GM23338 (cell line): ENCODE measurements at regions not wholly inside any gene's neighbourhood (a gene's known extent, or its start where the extent isn't known, plus 50 kb on each side); places are given as distances from the start of the nearest gene placed in this dataset.

Experiments used
- ATAC-seq: fragments of 200-7000 bp; cut with Tn5 transposase; 3 replicates; pipeline ENCODE4 v1.9.1; 2020
- DNase-seq: peaks from one replicate; pipeline ENCODE4 v3.0.0-alpha.2; 2015; ENCODE audit warnings: low spot score
- H2AFZ ChIP-seq: fragments of 200-600 bp; sonication (generic); 2 replicates; pipeline ENCODE4 v1.8.0; 2016; ENCODE audit warnings: antibody characterized with exemption, mild to moderate bottlenecking, moderate library complexity
- H3F3A ChIP-seq: fragments of 200-600 bp; sonication (generic); replicated peaks from 2 replicates; pipeline ENCODE4 v1.8.0; 2017; ENCODE audit warnings: antibody characterized with exemption, mixed run types, low read depth
- H3K27ac ChIP-seq: fragments of 200-600 bp; sonication (generic); 2 replicates; pipeline ENCODE4 v1.6.1; 2016; ENCODE audit warnings: low read depth
- H3K27me3 ChIP-seq: fragments of 200-600 bp; sonication (generic); 2 replicates; pipeline ENCODE4 v1.8.0; 2016; ENCODE audit warnings: mild to moderate bottlenecking, mixed run types, moderate library complexity; ENCODE audit not compliant: insufficient read depth
- H3K36me3 ChIP-seq: fragments of 200-600 bp; sonication (generic); 2 replicates; pipeline ENCODE4 v1.8.0; 2016; ENCODE audit warnings: mild to moderate bottlenecking; ENCODE audit not compliant: insufficient read depth
- H3K4me1 ChIP-seq: fragments of 200-600 bp; sonication (generic); 2 replicates; pipeline ENCODE4 v1.8.0; 2016; ENCODE audit warnings: mild to moderate bottlenecking, moderate library complexity; ENCODE audit not compliant: insufficient read depth
- H3K4me2 ChIP-seq: fragments of 200-600 bp; sonication (generic); 2 replicates; pipeline ENCODE4 v1.7.1; 2017; ENCODE audit warnings: mixed run types
- H3K4me3 ChIP-seq: fragments of 200-600 bp; sonication (generic); 2 replicates; pipeline ENCODE4 v1.6.1; 2016; ENCODE audit warnings: mixed run types
- H3K79me2 ChIP-seq: fragments of 200-600 bp; sonication (generic); replicated peaks from 2 replicates; pipeline ENCODE4 v1.8.0; 2017; ENCODE audit warnings: mild to moderate bottlenecking; ENCODE audit not compliant: insufficient read depth
- H3K9me2 ChIP-seq: fragments of 200-600 bp; sonication (generic); 2 replicates; pipeline ENCODE4 v1.8.0; 2017; ENCODE audit not compliant: insufficient read depth
- H4K20me1 ChIP-seq: fragments of 200-600 bp; sonication (generic); replicated peaks from 2 replicates; pipeline ENCODE4 v1.8.0; 2017; ENCODE audit warnings: mild to moderate bottlenecking; ENCODE audit not compliant: insufficient read depth
- H3K27ac Mint-ChIP-seq: 2 replicates; pipeline ENCODE4 v1.8.0; 2020; ENCODE audit warnings: inconsistent platforms, mild to moderate bottlenecking, moderate library complexity, mixed read lengths
- H3K27me3 Mint-ChIP-seq: 3 replicates; pipeline ENCODE4 v1.8.0; 2022; ENCODE audit warnings: low read depth, mild to moderate bottlenecking, moderate library complexity, mixed read lengths, inconsistent platforms; ENCODE audit not compliant: insufficient read depth, poor library complexity
- H3K36me3 Mint-ChIP-seq: 3 replicates; pipeline ENCODE4 v1.8.0; 2021; ENCODE audit warnings: low read depth, mild to moderate bottlenecking, inconsistent platforms, moderate library complexity, mixed read lengths
- H3K4me1 Mint-ChIP-seq: 3 replicates; pipeline ENCODE4 v1.8.0; 2020; ENCODE audit warnings: mild to moderate bottlenecking, inconsistent platforms, mixed read lengths
- H3K4me3 Mint-ChIP-seq: 3 replicates; pipeline ENCODE4 v1.8.0; 2021; ENCODE audit warnings: moderate library complexity, mild to moderate bottlenecking, inconsistent platforms, mixed read lengths
- H3K9me3 Mint-ChIP-seq: 3 replicates; pipeline ENCODE4 v1.8.0; 2020; ENCODE audit warnings: moderate library complexity, mild to moderate bottlenecking, inconsistent platforms, mixed read lengths
- NANOG ChIP-seq: IDR thresholded peaks from 2 replicates; pipeline ENCODE4 v1.6.1; 2016; ENCODE audit warnings: antibody characterized with exemption, borderline replicate concordance
- POLR2AphosphoS5 ChIP-seq: IDR thresholded peaks from 2 replicates; pipeline ENCODE4 v1.6.1; 2016; ENCODE audit warnings: antibody characterized with exemption, low read depth
- REST ChIP-seq: IDR thresholded peaks from one replicate; pipeline ENCODE4 v1.6.1; 2018; ENCODE audit warnings: antibody characterized with exemption; ENCODE audit not compliant: unreplicated experiment
- ZNF462 ChIP-seq: fragments of 250-450 bp; sonication (Bioruptor Pico); IDR thresholded peaks from 2 replicates; pipeline ENCODE4 v1.5.0; 2020; ENCODE audit warnings: mild to moderate bottlenecking, moderate library complexity

GRCh38 chr18:44453505-44453904 lies 227.2 kb upstream of the SETBP1 start (continued):
- TF ChIP-seq ZNF462 (CRISPR knock-in tag), result no peak
- no peak for TF ChIP-seq POLR2AphosphoS5
- no peak for TF ChIP-seq REST
- TF ChIP-seq NANOG, result no peak

- Histone ChIP-seq H3K27me3 (no peaks in the 10 kb centered on the region), H3K4me1 (no peaks in the 10 kb centered on the region), H3K79me2 (no peaks in the 10 kb centered on the region), H4K20me1 (no peaks in the 10 kb centered on the region; the same call in 1 of the 2 replicates), H2AFZ (no peak overlapping the region), H3F3A (no peaks in the 10 kb centered on the region), H3K27ac (no peak overlapping the region), H3K9me2 (peaks cover 10% of the 10 kb centered on the region; the same call in 1 of the 2 replicates), H3K36me3 (no peaks in the 10 kb centered on the region), H3K4me3 (no peak overlapping the region), H3K4me2 (no peak overlapping the region)
- ATAC-seq, result no peak
- no peak overlapping the region for H3K27ac Mint-ChIP-seq
- no peaks in the 10 kb centered on the region for H3K36me3 Mint-ChIP-seq
- H3K27me3 Mint-ChIP-seq, result peaks cover 1% of the 10 kb centered on the region
- no peak for TF ChIP-seq ZNF462 (CRISPR knock-in tag)
- DNase-seq, result no peak
- no peaks in the 10 kb centered on the region for H3K9me3 Mint-ChIP-seq
- H3K4me3 Mint-ChIP-seq, result no peak overlapping the region
- H3K4me1 Mint-ChIP-seq, result no peaks in the 10 kb centered on the region
Observed at GRCh38 chr18:44458777-44459176, 221.9 kb upstream of the SETBP1 start.
